GM23338 (cell line): ENCODE measurements at regions not wholly inside any gene's neighbourhood (a gene's known extent, or its start where the extent isn't known, plus 50 kb on each side); places are given as distances from the start of the nearest gene placed in this dataset.

Experiments used
- ATAC-seq: fragments of 200-7000 bp; cut with Tn5 transposase; 3 replicates; pipeline ENCODE4 v1.9.1; 2020
- DNase-seq: peaks from one replicate; pipeline ENCODE4 v3.0.0-alpha.2; 2015; ENCODE audit warnings: low spot score
- H2AFZ ChIP-seq: fragments of 200-600 bp; sonication (generic); 2 replicates; pipeline ENCODE4 v1.8.0; 2016; ENCODE audit warnings: antibody characterized with exemption, mild to moderate bottlenecking, moderate library complexity
- H3F3A ChIP-seq: fragments of 200-600 bp; sonication (generic); replicated peaks from 2 replicates; pipeline ENCODE4 v1.8.0; 2017; ENCODE audit warnings: antibody characterized with exemption, mixed run types, low read depth
- H3K27ac ChIP-seq: fragments of 200-600 bp; sonication (generic); 2 replicates; pipeline ENCODE4 v1.6.1; 2016; ENCODE audit warnings: low read depth
- H3K27me3 ChIP-seq: fragments of 200-600 bp; sonication (generic); 2 replicates; pipeline ENCODE4 v1.8.0; 2016; ENCODE audit warnings: mild to moderate bottlenecking, mixed run types, moderate library complexity; ENCODE audit not compliant: insufficient read depth
- H3K36me3 ChIP-seq: fragments of 200-600 bp; sonication (generic); 2 replicates; pipeline ENCODE4 v1.8.0; 2016; ENCODE audit warnings: mild to moderate bottlenecking; ENCODE audit not compliant: insufficient read depth
- H3K4me1 ChIP-seq: fragments of 200-600 bp; sonication (generic); 2 replicates; pipeline ENCODE4 v1.8.0; 2016; ENCODE audit warnings: mild to moderate bottlenecking, moderate library complexity; ENCODE audit not compliant: insufficient read depth
- H3K4me2 ChIP-seq: fragments of 200-600 bp; sonication (generic); 2 replicates; pipeline ENCODE4 v1.7.1; 2017; ENCODE audit warnings: mixed run types
- H3K4me3 ChIP-seq: fragments of 200-600 bp; sonication (generic); 2 replicates; pipeline ENCODE4 v1.6.1; 2016; ENCODE audit warnings: mixed run types
- H3K79me2 ChIP-seq: fragments of 200-600 bp; sonication (generic); replicated peaks from 2 replicates; pipeline ENCODE4 v1.8.0; 2017; ENCODE audit warnings: mild to moderate bottlenecking; ENCODE audit not compliant: insufficient read depth
- H3K9me2 ChIP-seq: fragments of 200-600 bp; sonication (generic); 2 replicates; pipeline ENCODE4 v1.8.0; 2017; ENCODE audit not compliant: insufficient read depth
- H4K20me1 ChIP-seq: fragments of 200-600 bp; sonication (generic); replicated peaks from 2 replicates; pipeline ENCODE4 v1.8.0; 2017; ENCODE audit warnings: mild to moderate bottlenecking; ENCODE audit not compliant: insufficient read depth
- H3K27ac Mint-ChIP-seq: 2 replicates; pipeline ENCODE4 v1.8.0; 2020; ENCODE audit warnings: inconsistent platforms, mild to moderate bottlenecking, moderate library complexity, mixed read lengths
- H3K27me3 Mint-ChIP-seq: 3 replicates; pipeline ENCODE4 v1.8.0; 2022; ENCODE audit warnings: low read depth, mild to moderate bottlenecking, moderate library complexity, mixed read lengths, inconsistent platforms; ENCODE audit not compliant: insufficient read depth, poor library complexity
- H3K36me3 Mint-ChIP-seq: 3 replicates; pipeline ENCODE4 v1.8.0; 2021; ENCODE audit warnings: low read depth, mild to moderate bottlenecking, inconsistent platforms, moderate library complexity, mixed read lengths
- H3K4me1 Mint-ChIP-seq: 3 replicates; pipeline ENCODE4 v1.8.0; 2020; ENCODE audit warnings: mild to moderate bottlenecking, inconsistent platforms, mixed read lengths
- H3K4me3 Mint-ChIP-seq: 3 replicates; pipeline ENCODE4 v1.8.0; 2021; ENCODE audit warnings: moderate library complexity, mild to moderate bottlenecking, inconsistent platforms, mixed read lengths
- H3K9me3 Mint-ChIP-seq: 3 replicates; pipeline ENCODE4 v1.8.0; 2020; ENCODE audit warnings: moderate library complexity, mild to moderate bottlenecking, inconsistent platforms, mixed read lengths
- CREB1 ChIP-seq: fragments of 250-450 bp; sonication (Bioruptor Pico); IDR thresholded peaks from 2 replicates; pipeline ENCODE4 v1.5.0; 2020; ENCODE audit warnings: low read depth, mild to moderate bottlenecking, moderate library complexity
- EZH2 ChIP-seq: fragments of 200-600 bp; sonication (generic); IDR thresholded peaks from one replicate; pipeline ENCODE4 v1.8.0; 2017; ENCODE audit warnings: antibody characterized with exemption, mild to moderate bottlenecking, low read depth; ENCODE audit not compliant: unreplicated experiment
- EZH2phosphoT487 ChIP-seq: fragments of 200-600 bp; sonication (generic); IDR thresholded peaks from one replicate; pipeline ENCODE4 v1.8.1; 2018; ENCODE audit warnings: antibody characterized with exemption; ENCODE audit not compliant: unreplicated experiment
- JUNB ChIP-seq: IDR thresholded peaks from one replicate; pipeline ENCODE4 v1.6.1; 2016; ENCODE audit warnings: antibody characterized with exemption; ENCODE audit not compliant: unreplicated experiment
- NANOG ChIP-seq: IDR thresholded peaks from 2 replicates; pipeline ENCODE4 v1.6.1; 2016; ENCODE audit warnings: antibody characterized with exemption, borderline replicate concordance
- POLR2AphosphoS5 ChIP-seq: IDR thresholded peaks from 2 replicates; pipeline ENCODE4 v1.6.1; 2016; ENCODE audit warnings: antibody characterized with exemption, low read depth
- STAT1 ChIP-seq: IDR thresholded peaks from one replicate; pipeline ENCODE4 v1.6.1; 2016; ENCODE audit warnings: antibody characterized with exemption; ENCODE audit not compliant: unreplicated experiment
- ZNF331 ChIP-seq: fragments of 250-450 bp; sonication (Bioruptor Pico); IDR thresholded peaks from 2 replicates; pipeline ENCODE4 v1.5.0; 2020; ENCODE audit warnings: low read depth, mild to moderate bottlenecking, moderate library complexity
- ZNF462 ChIP-seq: fragments of 250-450 bp; sonication (Bioruptor Pico); IDR thresholded peaks from 2 replicates; pipeline ENCODE4 v1.5.0; 2020; ENCODE audit warnings: mild to moderate bottlenecking, moderate library complexity

GRCh38 chr20:57055345-57055744, 211.1 kb downstream of the BMP7 start (continued):
- TF ChIP-seq ZNF462 (no peak), POLR2AphosphoS5 (no peak), NANOG (no peak)

- H3F3A ChIP-seq: no peaks in the 10 kb centered on the region
- no peaks in the 10 kb centered on the region for H3K36me3 ChIP-seq
- no peak for ATAC-seq
- no peak for DNase-seq
- no peaks in the 10 kb centered on the region for H3K9me2 ChIP-seq
- Mint-ChIP-seq H3K36me3 (no peaks in the 10 kb centered on the region), H3K9me3 (no peaks in the 10 kb centered on the region), H3K4me1 (no peaks in the 10 kb centered on the region; the same call in 2 of the 3 replicates), H3K27ac (no peak overlapping the region), H3K27me3 (peaks cover 2% of the 10 kb centered on the region), H3K4me3 (no peak overlapping the region)
- no peak overlapping the region for H3K4me3 ChIP-seq
- H3K4me2 ChIP-seq: no peak overlapping the region
- TF ChIP-seq EZH2phosphoT487: no peak
- no peak for TF ChIP-seq ZNF462
- TF ChIP-seq EZH2: no peak
- TF ChIP-seq CREB1: no peak
- no peak for TF ChIP-seq POLR2AphosphoS5
- TF ChIP-seq JUNB: no peak
- no peak for TF ChIP-seq ZNF331 (CRISPR knock-in tag)
- no peak for TF ChIP-seq STAT1
- H3K27me3 ChIP-seq: no peaks in the 10 kb centered on the region
- H3K4me1 ChIP-seq: no peaks in the 10 kb centered on the region; the same call in 1 of the 2 replicates
- H4K20me1 ChIP-seq: no peaks in the 10 kb centered on the region
- no peak overlapping the region for H2AFZ ChIP-seq
- H3K79me2 ChIP-seq: no peaks in the 10 kb centered on the region
- no peak overlapping the region for H3K27ac ChIP-seq
These were observed 209.8 kb downstream of the BMP7 start for GRCh38 chr20:57056651-57057050.
